GM18511 (cell line): ENCODE measurements at regions not wholly inside any gene's neighbourhood (a gene's known extent, or its start where the extent isn't known, plus 50 kb on each side); places are given as distances from the start of the nearest gene placed in this dataset.

Experiments
- ATAC-seq: cut with Tn5 transposase; IDR thresholded peaks from one replicate; pipeline ENCODE4 v1.9.1; 2021; ENCODE audit warnings: mild to moderate bottlenecking, moderate library complexity; ENCODE audit not compliant: unreplicated experiment

DNA sequence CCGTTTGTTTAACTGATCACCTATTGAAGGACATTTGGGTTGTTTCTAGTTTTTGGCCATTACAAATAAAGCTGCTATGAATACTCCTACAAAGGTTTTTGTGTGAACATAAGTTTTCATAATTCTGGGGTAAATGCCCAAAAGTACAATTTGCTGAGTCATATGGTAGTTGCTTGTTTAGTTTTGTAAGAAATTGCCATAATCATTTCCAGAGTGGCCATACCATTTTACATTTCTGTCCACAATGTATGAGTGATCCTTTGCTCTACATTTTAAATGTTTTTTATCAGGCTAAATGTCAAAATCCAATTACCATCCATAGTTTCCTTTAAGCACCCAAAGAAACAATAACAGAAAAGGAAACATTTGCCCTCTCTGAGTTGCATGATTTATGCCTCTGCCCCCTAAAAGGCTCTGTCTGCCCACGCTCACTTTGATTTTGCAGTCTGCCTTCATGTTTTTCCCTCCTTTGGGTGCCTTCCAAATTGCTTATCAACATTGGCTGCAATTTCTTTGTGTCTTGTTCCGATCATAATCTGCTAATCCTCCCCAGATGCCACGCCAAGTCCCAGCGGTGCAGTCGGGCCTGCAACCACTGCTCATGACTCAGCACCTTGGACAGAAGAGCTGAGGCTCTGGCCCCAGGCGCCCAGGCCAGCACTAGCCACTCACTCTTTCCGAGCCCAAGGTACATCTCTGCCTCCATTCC, 339.2 kb downstream of the PIK3R1 start:
- ATAC-seq: no peak

DNA sequence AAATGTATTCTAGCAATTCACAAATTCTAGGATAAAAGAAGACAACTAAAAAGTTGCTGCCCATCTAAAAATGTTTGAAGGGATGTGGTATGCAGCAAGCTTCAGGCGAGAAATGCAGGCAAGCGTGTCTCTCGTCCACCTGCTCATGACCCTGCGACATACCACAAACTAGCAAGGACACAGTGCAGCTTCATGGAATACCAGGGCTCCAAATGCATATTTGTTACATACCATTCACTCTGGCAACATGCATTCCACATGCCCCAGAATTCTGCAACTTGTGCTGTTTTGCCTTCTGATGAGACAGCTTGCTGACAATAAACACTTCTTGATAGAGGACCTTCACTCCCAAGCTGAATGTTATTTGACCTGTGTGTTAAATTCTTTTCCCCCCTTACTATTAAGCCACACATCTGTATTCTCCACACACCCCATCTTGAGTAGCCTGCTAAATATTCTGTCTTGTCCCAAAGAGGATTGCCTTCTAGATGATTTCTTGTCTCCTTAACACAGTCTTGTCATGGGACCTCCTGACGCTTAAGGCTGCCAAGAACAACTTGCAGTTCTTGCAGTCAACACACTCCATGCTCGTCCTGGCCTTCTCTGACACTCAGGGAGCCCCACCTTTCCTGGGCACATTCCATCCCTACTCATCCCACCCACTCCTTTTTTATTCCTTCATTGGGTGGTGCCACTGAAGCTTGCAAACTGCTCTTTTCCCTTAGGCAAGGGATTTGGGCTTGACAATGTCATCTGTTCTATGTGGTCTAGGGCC, 340.5 kb downstream of the PIK3R1 start:
- no peak for ATAC-seq

DNA sequence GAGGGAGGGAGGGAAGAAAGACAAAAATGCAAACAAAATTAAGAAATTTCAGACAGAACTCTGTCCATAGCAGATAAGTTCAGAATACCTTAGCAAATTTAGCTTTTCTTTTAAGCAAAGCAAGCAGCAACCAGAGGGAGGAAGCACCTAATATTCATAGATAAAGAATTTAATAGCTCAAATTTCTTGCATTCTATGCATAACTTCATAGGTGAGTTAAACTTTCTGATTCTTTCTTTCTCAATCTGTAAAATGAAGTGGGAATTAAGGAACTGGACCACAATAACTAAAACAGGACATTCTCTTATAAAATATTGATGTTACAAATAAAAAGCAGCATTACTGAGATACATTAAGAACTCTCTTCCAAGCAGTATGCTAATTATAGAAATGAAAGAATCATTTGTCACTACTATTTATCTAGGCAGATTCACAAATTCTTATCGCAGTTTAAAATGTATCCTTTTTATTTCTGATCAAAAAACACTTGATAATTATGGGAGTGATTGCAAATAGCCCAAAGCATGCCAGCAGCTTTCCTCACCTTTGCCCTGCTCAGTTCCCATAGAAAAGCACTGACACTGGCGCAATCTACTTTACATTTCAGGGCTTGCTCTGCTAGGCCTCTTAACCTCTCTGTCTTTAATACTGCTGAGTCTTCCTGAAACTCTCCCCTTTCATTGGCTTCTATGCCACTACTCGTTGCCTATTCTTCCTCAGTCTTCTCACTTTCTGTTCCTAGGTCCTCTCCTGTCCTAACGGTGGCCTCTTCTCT, 341.8 kb downstream of the PIK3R1 start:
- ATAC-seq: no peak

DNA sequence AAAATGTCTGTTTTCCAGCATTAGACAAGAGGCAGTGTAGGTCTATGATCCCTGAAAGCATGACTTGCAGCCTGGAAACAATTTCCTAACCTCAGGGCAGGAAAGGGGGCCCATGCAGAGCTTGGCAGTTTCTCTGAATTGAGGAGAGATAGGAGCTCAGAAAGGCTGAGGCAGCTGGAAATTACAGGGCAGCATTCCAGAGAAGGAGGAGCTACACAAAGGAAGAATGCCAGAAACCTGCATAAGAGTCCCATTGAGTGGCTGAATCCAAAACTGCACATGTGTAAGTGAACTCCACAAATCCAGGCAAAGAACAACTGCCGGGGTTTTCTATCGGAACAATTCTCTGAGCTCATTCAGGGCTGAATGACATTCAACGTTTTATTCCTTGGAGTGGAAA, 346.8 kb downstream of the PIK3R1 start:
- no peak for ATAC-seq

- peak; percentile 94 for ATAC-seq
Measured at GRCh38 chr5:68565427-68565826, 349.9 kb downstream of the PIK3R1 start.

- ATAC-seq: no peak
Measured at GRCh38 chr5:68576805-68577204, 361.2 kb downstream of the PIK3R1 start.

DNA sequence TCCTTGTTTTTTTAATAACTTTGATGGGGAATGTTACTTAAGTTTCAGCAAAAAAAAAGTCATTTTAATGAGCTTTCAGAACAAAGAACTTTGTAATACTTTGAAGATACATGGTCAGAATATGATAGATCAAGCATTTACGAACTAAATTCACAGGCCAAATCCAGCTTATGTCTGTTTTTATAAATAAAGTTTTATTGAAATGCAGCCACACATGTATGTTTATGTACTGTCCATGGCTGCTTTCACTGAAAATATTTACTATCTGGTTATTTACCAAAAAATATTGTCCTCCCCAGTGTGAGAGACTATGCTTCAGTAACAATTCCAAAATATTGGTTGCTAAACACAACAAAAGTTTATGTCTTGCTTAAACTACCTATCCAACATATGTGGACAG, 366.7 kb downstream of the PIK3R1 start:
- ATAC-seq: no peak

GRCh38 chr5:68587171-68587570, 371.6 kb downstream of the PIK3R1 start:
- ATAC-seq: no peak

- no peak for ATAC-seq
Measured at GRCh38 chr5:68591850-68592249, 376.3 kb downstream of the PIK3R1 start.

DNA sequence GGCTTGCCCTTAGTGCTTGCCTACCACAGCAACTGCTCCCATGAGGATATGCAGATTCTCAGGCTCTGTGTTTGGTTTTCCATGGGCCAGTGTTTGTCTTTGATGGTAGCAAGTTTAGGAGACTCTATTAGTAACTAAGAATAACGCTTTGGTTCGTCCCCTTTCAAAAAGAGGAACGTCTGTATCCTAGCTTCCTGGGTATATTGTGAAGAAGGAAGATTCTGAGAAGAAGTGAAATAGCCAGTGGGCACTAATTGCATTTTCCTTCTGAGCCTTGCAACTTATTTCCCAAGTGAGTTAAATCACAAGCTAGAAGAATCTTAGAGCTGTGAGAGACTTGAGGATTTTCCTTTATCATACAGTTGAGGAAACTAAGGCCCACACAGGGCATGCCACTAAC, 376.8 kb downstream of the PIK3R1 start:
- ATAC-seq: no peak

DNA sequence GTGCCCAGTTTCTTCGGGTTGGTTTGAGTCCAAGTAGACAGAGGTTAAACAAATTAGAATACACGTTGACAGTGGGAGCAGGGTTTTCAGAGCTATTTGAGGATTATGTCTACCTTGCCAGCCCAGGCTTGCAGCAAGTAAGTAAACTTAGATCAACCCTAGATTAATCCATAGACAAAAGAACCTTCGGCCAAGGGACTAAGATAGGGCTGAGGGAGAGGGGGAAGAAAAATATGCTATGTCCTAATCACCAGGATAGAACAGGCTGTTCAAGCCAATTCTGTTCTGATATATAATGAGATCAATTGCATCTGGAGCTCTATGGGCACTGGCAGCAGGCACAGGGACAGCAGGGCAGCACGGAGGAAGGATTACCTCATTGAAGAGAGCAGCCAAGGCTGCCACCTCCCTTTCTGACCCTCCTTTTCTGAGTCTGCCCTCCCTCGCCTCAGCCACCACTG, 377.7 kb downstream of the PIK3R1 start:
- no peak for ATAC-seq

- no peak for ATAC-seq
Measured at GRCh38 chr5:68612972-68613371, 397.4 kb downstream of the PIK3R1 start.

GRCh38 chr5:68618501-68618900, 402.9 kb downstream of the PIK3R1 start:
- no peak for ATAC-seq

- no peak for ATAC-seq
Measured at GRCh38 chr5:68627001-68627400, 411.4 kb downstream of the PIK3R1 start.

- ATAC-seq: no peak
Measured at GRCh38 chr5:68628082-68628814, 412.7 kb downstream of the PIK3R1 start.

DNA sequence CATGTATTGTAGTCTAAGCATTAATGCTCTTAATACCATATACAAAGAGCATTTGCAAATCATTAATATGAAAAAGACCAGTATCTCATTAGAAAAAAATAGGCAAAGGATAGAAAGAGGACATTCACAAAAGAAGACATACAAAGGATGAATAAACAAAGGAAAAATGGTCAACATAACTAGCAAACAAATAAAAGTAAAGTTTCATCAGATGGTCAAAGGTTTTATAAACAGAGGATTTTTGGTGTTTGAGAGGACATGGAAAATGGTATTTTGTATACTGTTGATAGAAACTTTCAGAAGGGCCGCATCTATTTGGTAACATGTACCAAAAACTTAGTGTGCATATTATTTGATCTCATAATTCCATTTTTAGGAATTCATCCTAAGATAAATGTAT, 414.8 kb downstream of the PIK3R1 start:
- no peak for ATAC-seq

- ATAC-seq: no peak
Measured at GRCh38 chr5:68631884-68632283, 416.3 kb downstream of the PIK3R1 start.

DNA sequence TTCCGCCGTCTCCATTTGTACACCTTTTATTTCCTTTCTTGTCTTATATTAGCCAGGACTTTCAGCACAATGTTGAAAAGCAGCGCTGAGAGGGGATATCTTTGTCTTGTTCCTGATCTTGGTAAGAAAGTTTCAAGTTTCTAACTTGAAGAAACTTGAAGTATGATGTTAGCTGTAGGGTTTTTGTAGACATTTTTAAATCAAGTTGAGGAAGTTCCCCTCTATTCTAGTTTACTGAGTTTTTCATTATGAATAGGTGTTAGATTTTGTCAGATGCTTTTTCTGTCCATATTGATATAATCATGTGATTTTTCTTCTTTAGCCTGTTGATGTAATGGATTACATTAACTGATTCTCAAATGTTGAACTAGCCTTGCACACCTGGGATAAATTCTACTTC, 425.7 kb downstream of the PIK3R1 start:
- ATAC-seq: peak; percentile 45

DNA sequence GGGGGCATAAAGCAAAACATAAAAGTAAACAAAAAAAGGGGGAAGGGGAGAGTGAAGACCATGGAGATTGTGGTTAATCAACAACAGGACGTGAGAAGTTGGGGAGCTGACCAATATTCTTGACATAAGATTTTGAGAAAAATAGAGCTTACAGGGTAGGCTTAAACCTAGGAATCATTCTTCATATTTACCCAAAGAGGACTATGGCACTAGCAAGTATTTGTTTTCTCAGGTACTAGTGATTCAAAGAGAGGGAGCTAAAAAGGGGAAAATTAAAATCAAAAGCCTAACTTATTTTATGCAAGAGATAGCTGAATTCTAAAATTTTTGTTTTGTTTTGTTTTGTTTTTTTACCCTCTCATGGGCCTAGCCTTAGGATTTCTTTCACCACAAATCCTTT, 427.5 kb downstream of the PIK3R1 start:
- no peak for ATAC-seq

- peak; percentile 98 for ATAC-seq
Measured at GRCh38 chr5:68644971-68645370, 429.4 kb downstream of the PIK3R1 start.

DNA sequence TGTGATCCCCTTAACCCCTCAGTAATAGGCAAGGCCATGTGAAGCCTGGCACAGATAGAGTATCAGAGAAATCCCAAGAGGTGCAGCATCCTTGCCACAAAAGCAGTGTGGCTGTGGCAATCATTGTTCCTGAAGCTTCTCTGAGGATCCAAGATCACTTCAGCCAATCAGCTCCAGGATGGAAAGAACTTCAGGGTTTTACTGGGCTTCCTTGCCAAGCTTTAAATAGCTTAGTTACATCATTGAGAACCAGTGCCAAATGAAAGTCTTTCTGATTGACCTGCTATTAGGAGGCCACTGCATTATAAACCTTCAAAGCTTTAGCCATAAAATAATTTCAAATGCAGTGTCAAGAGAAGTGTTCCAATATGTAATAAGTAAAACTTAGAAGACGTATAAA, 430.6 kb downstream of the PIK3R1 start:
- ATAC-seq: no peak
